Upper lobe of right lung (tissue), 1 donor: ENCODE measurements at regions not wholly inside any gene's neighbourhood (a gene's known extent, or its start where the extent isn't known, plus 50 kb on each side); places are given as distances from the start of the nearest gene placed in this dataset.
"Not testable (repeated sequence)": the region's sequence is repeated elsewhere in the genome, so short reads cannot be mapped to it uniquely, and the experiment has no call there.

ENCODE experiments used
- ATAC-seq: fragments of 200-7000 bp; cut with Tn5 transposase; one replicate; pipeline ENCODE4 v1.9.1; 2020; ENCODE audit warnings: mild to moderate bottlenecking, moderate library complexity
- DNase-seq: peaks from one replicate; pipeline ENCODE4 v3.0.0-alpha.2; 2020
- H3K27ac ChIP-seq: fragments of 200-600 bp; one replicate; pipeline ENCODE4 v1.8.0; 2022
- H3K27me3 ChIP-seq: fragments of 200-600 bp; one replicate; pipeline ENCODE4 v1.8.0; 2022; ENCODE audit warnings: mild to moderate bottlenecking
- H3K36me3 ChIP-seq: fragments of 200-600 bp; one replicate; pipeline ENCODE4 v1.8.0; 2022
- H3K4me1 ChIP-seq: fragments of 200-600 bp; one replicate; pipeline ENCODE4 v1.8.0; 2022
- H3K4me3 ChIP-seq: fragments of 200-600 bp; one replicate; pipeline ENCODE4 v1.8.0; 2022; ENCODE audit warnings: mild to moderate bottlenecking
- H3K9me3 ChIP-seq: fragments of 200-600 bp; one replicate; pipeline ENCODE4 v1.8.0; 2022
- CTCF ChIP-seq: fragments of 200-600 bp; IDR thresholded peaks from one replicate; pipeline ENCODE4 v1.8.0; 2022; ENCODE audit warnings: antibody characterized with exemption
- intact Hi-C: fragments of 100-400 bp; cut with DNase I; formaldehyde crosslinking; loops from one replicate; pipeline ENCODE4 v1.11.0; 2022
- donor health status: DM: no; HTN: yes; CAD: no; lungs with severe emphysema.

- intact Hi-C loops, result no loop called here
- Histone ChIP-seq H3K36me3 (no peaks in the 10 kb centered on the region), H3K4me3 (no peak overlapping the region), H3K9me3 (no peaks in the 10 kb centered on the region), H3K4me1 (no peaks in the 10 kb centered on the region), H3K27me3 (no peaks in the 10 kb centered on the region), H3K27ac (no peak overlapping the region)
- TF ChIP-seq CTCF, result no peak
- no peak for DNase-seq
- no peak for ATAC-seq
These were observed 213.2 kb upstream of the NT5E start for GRCh38 chr6:85236636-85237035.

- H3K4me3 ChIP-seq, H3K27ac ChIP-seq, DNase-seq, H3K36me3 ChIP-seq, H3K27me3 ChIP-seq, ATAC-seq, H3K4me1 ChIP-seq, intact Hi-C loops: not testable (repeated sequence)
- peaks cover 13% of the 10 kb centered on the region for H3K9me3 ChIP-seq
These were observed 222.5 kb upstream of the NT5E start for GRCh38 chr6:85227345-85227744.

- H3K27ac ChIP-seq, H3K4me3 ChIP-seq, H3K4me1 ChIP-seq, ATAC-seq, H3K36me3 ChIP-seq, intact Hi-C loops, DNase-seq, H3K9me3 ChIP-seq, H3K27me3 ChIP-seq: not testable (repeated sequence)
These were observed 237.1 kb upstream of the NT5E start for GRCh38 chr6:85212794-85213193.

DNA sequence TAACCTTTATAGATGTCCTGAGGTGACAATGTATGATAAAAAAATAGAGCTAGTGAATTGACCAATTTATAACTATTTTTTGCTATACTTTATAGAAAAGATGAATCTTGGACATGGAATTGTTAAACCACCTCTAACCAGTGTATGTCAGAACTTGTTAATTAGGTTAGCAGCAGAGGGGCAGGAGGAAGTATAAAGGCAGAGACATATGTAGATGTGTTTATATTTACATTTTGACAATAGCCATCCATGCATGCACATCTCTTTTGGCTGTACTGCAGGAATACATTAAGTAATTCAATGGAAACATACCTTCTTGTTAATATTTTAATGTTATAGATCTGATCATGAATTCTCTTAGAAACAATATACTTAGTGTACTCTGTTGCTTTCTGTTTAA, 254.6 kb upstream of the NT5E start:
- ATAC-seq (no peak), DNase-seq (no peak)
- intact Hi-C loops, result no loop called here
- Histone ChIP-seq H3K9me3 (no peaks in the 10 kb centered on the region), H3K27ac (no peak overlapping the region), H3K4me1 (no peaks in the 10 kb centered on the region), H3K27me3 (no peaks in the 10 kb centered on the region), H3K36me3 (no peaks in the 10 kb centered on the region), H3K4me3 (no peak overlapping the region)
- TF ChIP-seq CTCF, result no peak

- Histone ChIP-seq H3K36me3 (no peaks in the 10 kb centered on the region), H3K4me1 (no peaks in the 10 kb centered on the region), H3K9me3 (no peaks in the 10 kb centered on the region), H3K4me3 (no peak overlapping the region), H3K27me3 (no peaks in the 10 kb centered on the region), H3K27ac (no peak overlapping the region)
- no peak for DNase-seq
- TF ChIP-seq CTCF, result no peak
- intact Hi-C loops, result no loop called here
- no peak for ATAC-seq
These were observed 256.5 kb upstream of the NT5E start for GRCh38 chr6:85193339-85193738.

DNA sequence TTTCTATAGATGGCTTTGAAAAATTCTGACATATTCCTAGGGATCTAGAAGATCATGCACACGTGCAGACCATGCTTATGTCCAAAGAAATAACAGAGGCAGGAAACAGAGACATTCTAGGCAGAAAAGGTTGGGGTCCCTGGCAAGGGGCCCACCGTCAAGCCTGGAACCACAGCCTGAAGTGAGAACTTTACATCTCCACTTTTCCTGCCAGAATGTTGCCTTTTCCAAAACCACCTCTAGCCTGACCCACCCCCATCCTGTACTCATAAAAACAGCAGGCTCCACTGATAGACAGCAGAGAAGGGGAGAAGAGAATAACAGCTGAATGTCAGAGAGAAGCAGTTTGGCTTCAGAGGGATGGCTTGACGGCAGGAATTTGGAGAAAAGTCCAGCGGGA, 257.3 kb upstream of the NT5E start:
- Histone ChIP-seq H3K4me3 (no peak overlapping the region), H3K36me3 (no peaks in the 10 kb centered on the region), H3K27me3 (no peaks in the 10 kb centered on the region), H3K9me3 (no peaks in the 10 kb centered on the region), H3K4me1 (no peaks in the 10 kb centered on the region), H3K27ac (no peak overlapping the region)
- no peak for DNase-seq
- ATAC-seq, result no peak
- intact Hi-C loops, result no loop called here
- no peak for TF ChIP-seq CTCF

DNA sequence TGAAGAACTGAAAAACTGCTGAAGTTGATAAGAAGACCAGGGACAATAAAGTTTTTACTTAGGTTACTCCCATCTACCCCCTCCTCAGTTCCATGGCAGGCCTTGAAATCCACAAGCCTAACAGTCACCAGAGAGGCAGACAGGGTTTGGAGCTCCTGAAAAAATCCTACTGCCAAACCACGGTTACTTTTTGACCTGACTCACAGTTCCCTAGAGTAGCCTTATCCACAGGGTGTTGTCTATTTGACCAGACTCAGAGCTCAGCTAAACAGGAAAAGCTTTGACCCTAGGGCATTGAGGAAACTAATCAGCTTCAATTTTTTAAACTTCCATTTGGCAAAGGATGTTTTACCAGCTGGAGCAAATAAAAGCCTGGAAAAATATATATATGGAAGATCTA, 257.7 kb upstream of the NT5E start:
- Histone ChIP-seq H3K27me3 (no peaks in the 10 kb centered on the region), H3K36me3 (no peaks in the 10 kb centered on the region), H3K4me3 (no peak overlapping the region), H3K27ac (no peak overlapping the region), H3K9me3 (no peaks in the 10 kb centered on the region), H3K4me1 (no peaks in the 10 kb centered on the region)
- intact Hi-C loops, result no loop called here
- TF ChIP-seq CTCF, result no peak
- ATAC-seq (no peak), DNase-seq (no peak)
